ENCODE measurements at regions not wholly inside any gene's neighbourhood (a gene's known extent, or its start where the extent isn't known, plus 50 kb on each side); places are given as distances from the start of the nearest gene placed in this dataset.

GRCh38 chr1:242764161-242764560 is 239.7 kb upstream of the PLD5 start:
- Histone ChIP-seq H2AK5ac (ENCODE audit: low read depth, low read length) (no peak overlapping the region), H2BK120ac (ENCODE audit: low read depth, low read length) (no peak overlapping the region), H3K4me3 (ENCODE audit: low read length in 2 of 2) (no peak overlapping the region), H2BK12ac (ENCODE audit: low read length) (no peak overlapping the region), H3K27ac (replicated peaks; ENCODE audit: low read length) (no peak overlapping the region), H3K4me1 (ENCODE audit: control insufficient read depth in 2 of 2, insufficient read depth in 1 of 2, low read depth in 1 of 2, low read length in 2 of 2) (no peaks in the 10 kb centered on the region), H4K8ac (ENCODE audit: low read depth, low read length) (no peak overlapping the region), H3K36me3 (replicated peaks in 1 of 2; ENCODE audit: control insufficient read depth in 2 of 2, insufficient read depth in 2 of 2, low read length in 2 of 2) (no peaks in the 10 kb centered on the region), H2AFZ (ENCODE audit: low read length) (no peak overlapping the region), H2BK5ac (ENCODE audit: low read length) (peak overlapping the region; percentile 30), H3K9me3 (replicated peaks in 1 of 2; ENCODE audit: control insufficient read depth in 2 of 2, insufficient read depth in 1 of 2, low read depth in 1 of 2, low read length in 2 of 2) (peaks cover 0 to 2% of the 10 kb centered on the region in 2 donors), H3K79me1 (ENCODE audit: low read depth, low read length) (no peaks in the 10 kb centered on the region), H3K4me2 (ENCODE audit: insufficient read depth, low read length, poor library complexity, severe bottlenecking) (no peak overlapping the region), H4K91ac (ENCODE audit: low read depth, low read length, poor library complexity) (no peak overlapping the region), H3K18ac (ENCODE audit: low read length) (no peak overlapping the region), H2BK15ac (ENCODE audit: low read length) (no peak overlapping the region), H3K4ac (ENCODE audit: low read length) (no peak overlapping the region), H3K23ac (ENCODE audit: low read depth, low read length, poor library complexity) (no peak overlapping the region), H3K9ac (ENCODE audit: low read depth, low read length, poor library complexity) (no peak overlapping the region), H3K14ac (ENCODE audit: low read length) (no peak overlapping the region), H3K27me3 (ENCODE audit: control insufficient read depth in 3 of 3, insufficient read depth in 3 of 3, low read depth in 1 of 3, low read length in 3 of 3) (no peaks in the 10 kb centered on the region)
- DNase-seq (ENCODE audit: low spot score) = no peak
- WGBS, 2 donors (ENCODE audit: extremely low coverage in 2 of 2, insufficient read length in 2 of 2, insufficient replicate concordance in 1 of 2) = no CpG with 5 or more reads among the region's 1 CpG

- Histone ChIP-seq H3K4me2 (ENCODE audit: insufficient read depth, low read length, poor library complexity, severe bottlenecking) (no peak overlapping the region), H2BK5ac (ENCODE audit: low read length) (no peak overlapping the region), H3K36me3 (replicated peaks in 1 of 2; ENCODE audit: control insufficient read depth in 2 of 2, insufficient read depth in 2 of 2, low read length in 2 of 2) (no peaks in the 10 kb centered on the region), H2BK12ac (ENCODE audit: low read length) (no peak overlapping the region), H3K4me1 (ENCODE audit: control insufficient read depth in 2 of 2, insufficient read depth in 1 of 2, low read depth in 1 of 2, low read length in 2 of 2) (no peaks in the 10 kb centered on the region), H2BK120ac (ENCODE audit: low read depth, low read length) (no peak overlapping the region), H3K14ac (ENCODE audit: low read length) (no peak overlapping the region), H4K8ac (ENCODE audit: low read depth, low read length) (no peak overlapping the region), H3K27me3 (ENCODE audit: control insufficient read depth in 3 of 3, insufficient read depth in 3 of 3, low read depth in 1 of 3, low read length in 3 of 3) (no peaks in the 10 kb centered on the region), H3K18ac (ENCODE audit: low read length) (no peak overlapping the region), H4K91ac (ENCODE audit: low read depth, low read length, poor library complexity) (no peak overlapping the region), H3K79me1 (ENCODE audit: low read depth, low read length) (no peaks in the 10 kb centered on the region), H3K4me3 (ENCODE audit: low read length in 2 of 2) (no peak overlapping the region), H3K9me3 (replicated peaks in 1 of 2; ENCODE audit: control insufficient read depth in 2 of 2, insufficient read depth in 1 of 2, low read depth in 1 of 2, low read length in 2 of 2) (peaks cover 0 to 2% of the 10 kb centered on the region in 2 donors), H2BK15ac (ENCODE audit: low read length) (no peak overlapping the region), H3K27ac (replicated peaks; ENCODE audit: low read length) (no peak overlapping the region), H3K4ac (ENCODE audit: low read length) (no peak overlapping the region), H2AK5ac (ENCODE audit: low read depth, low read length) (no peak overlapping the region), H3K23ac (ENCODE audit: low read depth, low read length, poor library complexity) (no peak overlapping the region), H3K9ac (ENCODE audit: low read depth, low read length, poor library complexity) (no peak overlapping the region), H2AFZ (ENCODE audit: low read length) (no peak overlapping the region)
- no CpG with 5 or more reads among the region's 3 CpGs for WGBS, 2 donors (ENCODE audit: extremely low coverage in 2 of 2, insufficient read length in 2 of 2, insufficient replicate concordance in 1 of 2)
- DNase-seq (ENCODE audit: low spot score) = no peak
Observed at GRCh38 chr1:242761556-242761955, 237.1 kb upstream of the PLD5 start.

GRCh38 chr1:242754926-242755325 is 230.4 kb upstream of the PLD5 start:
- Histone ChIP-seq H2BK120ac (ENCODE audit: low read depth, low read length) (no peak overlapping the region), H2BK15ac (ENCODE audit: low read length) (no peak overlapping the region), H3K27me3 (ENCODE audit: control insufficient read depth in 3 of 3, insufficient read depth in 3 of 3, low read depth in 1 of 3, low read length in 3 of 3) (no peaks in the 10 kb centered on the region), H3K4me3 (ENCODE audit: low read length in 2 of 2) (no peak overlapping the region), H4K8ac (ENCODE audit: low read depth, low read length) (no peak overlapping the region), H2BK5ac (ENCODE audit: low read length) (no peak overlapping the region), H3K23ac (ENCODE audit: low read depth, low read length, poor library complexity) (no peak overlapping the region), H3K4me1 (ENCODE audit: control insufficient read depth in 2 of 2, insufficient read depth in 1 of 2, low read depth in 1 of 2, low read length in 2 of 2) (no peaks in the 10 kb centered on the region), H4K91ac (ENCODE audit: low read depth, low read length, poor library complexity) (no peak overlapping the region), H3K9ac (ENCODE audit: low read depth, low read length, poor library complexity) (no peak overlapping the region), H2AK5ac (ENCODE audit: low read depth, low read length) (no peak overlapping the region), H2AFZ (ENCODE audit: low read length) (no peak overlapping the region), H3K4ac (ENCODE audit: low read length) (no peak overlapping the region), H3K9me3 (replicated peaks in 1 of 2; ENCODE audit: control insufficient read depth in 2 of 2, insufficient read depth in 1 of 2, low read depth in 1 of 2, low read length in 2 of 2) (peaks cover 0 to 2% of the 10 kb centered on the region in 2 donors), H3K18ac (ENCODE audit: low read length) (no peak overlapping the region), H3K14ac (ENCODE audit: low read length) (no peak overlapping the region), H2BK12ac (ENCODE audit: low read length) (no peak overlapping the region), H3K4me2 (ENCODE audit: insufficient read depth, low read length, poor library complexity, severe bottlenecking) (no peak overlapping the region), H3K36me3 (replicated peaks in 1 of 2; ENCODE audit: control insufficient read depth in 2 of 2, insufficient read depth in 2 of 2, low read length in 2 of 2) (no peaks in the 10 kb centered on the region), H3K79me1 (ENCODE audit: low read depth, low read length) (no peaks in the 10 kb centered on the region), H3K27ac (replicated peaks; ENCODE audit: low read length) (no peak overlapping the region)
- DNase-seq (ENCODE audit: low spot score) = no peak
- WGBS, 2 donors (ENCODE audit: extremely low coverage in 2 of 2, insufficient read length in 2 of 2, insufficient replicate concordance in 1 of 2) = no CpG with 5 or more reads among the region's 5 CpGs

GRCh38 chr1:242754125-242754524 is 229.6 kb upstream of the PLD5 start:
- Histone ChIP-seq H3K23ac (ENCODE audit: low read depth, low read length, poor library complexity) (no peak overlapping the region), H2BK12ac (ENCODE audit: low read length) (no peak overlapping the region), H2BK5ac (ENCODE audit: low read length) (no peak overlapping the region), H3K27me3 (ENCODE audit: control insufficient read depth in 3 of 3, insufficient read depth in 3 of 3, low read depth in 1 of 3, low read length in 3 of 3) (no peaks in the 10 kb centered on the region), H4K8ac (ENCODE audit: low read depth, low read length) (no peak overlapping the region), H3K4me3 (ENCODE audit: low read length in 2 of 2) (no peak overlapping the region), H3K27ac (replicated peaks; ENCODE audit: low read length) (no peak overlapping the region), H2BK15ac (ENCODE audit: low read length) (no peak overlapping the region), H4K91ac (ENCODE audit: low read depth, low read length, poor library complexity) (no peak overlapping the region), H3K4me1 (ENCODE audit: control insufficient read depth in 2 of 2, insufficient read depth in 1 of 2, low read depth in 1 of 2, low read length in 2 of 2) (no peaks in the 10 kb centered on the region), H3K4ac (ENCODE audit: low read length) (no peak overlapping the region), H2AFZ (ENCODE audit: low read length) (no peak overlapping the region), H2BK120ac (ENCODE audit: low read depth, low read length) (no peak overlapping the region), H3K79me1 (ENCODE audit: low read depth, low read length) (no peaks in the 10 kb centered on the region), H2AK5ac (ENCODE audit: low read depth, low read length) (no peak overlapping the region), H3K14ac (ENCODE audit: low read length) (no peak overlapping the region), H3K9ac (ENCODE audit: low read depth, low read length, poor library complexity) (no peak overlapping the region), H3K4me2 (ENCODE audit: insufficient read depth, low read length, poor library complexity, severe bottlenecking) (no peak overlapping the region), H3K36me3 (replicated peaks in 1 of 2; ENCODE audit: control insufficient read depth in 2 of 2, insufficient read depth in 2 of 2, low read length in 2 of 2) (no peaks in the 10 kb centered on the region), H3K9me3 (replicated peaks in 1 of 2; ENCODE audit: control insufficient read depth in 2 of 2, insufficient read depth in 1 of 2, low read depth in 1 of 2, low read length in 2 of 2) (peaks cover 0 to 2% of the 10 kb centered on the region in 2 donors), H3K18ac (ENCODE audit: low read length) (no peak overlapping the region)
- WGBS, 2 donors (ENCODE audit: extremely low coverage in 2 of 2, insufficient read length in 2 of 2, insufficient replicate concordance in 1 of 2) = no CpG with 5 or more reads among the region's 2 CpGs
- no peak for DNase-seq (ENCODE audit: low spot score)
